HepG2 (cell line): ENCODE measurements at regions not wholly inside any gene's neighbourhood (a gene's known extent, or its start where the extent isn't known, plus 50 kb on each side); places are given as distances from the start of the nearest gene placed in this dataset.

Experiments
- ATAC-seq: fragments of 200-7000 bp; cut with Tn5 transposase; 3 replicates; pipeline ENCODE4 v1.9.1; 2020; ENCODE audit warnings: mild to moderate bottlenecking, moderate library complexity
- BruUV-seq: library from RNA; stranded (reverse); fragments of 400-500 nt; replicated peaks from 2 replicates; lab custom pipeline; 2021; lab: Mats Ljungman, UMichigan
- CTCF ChIA-PET: fragments of 300-600 bp; formaldehyde crosslinking; extraction: SDS; loops from one replicate; lab custom pipeline; 2021; ENCODE audit warnings: low total read pairs, inconsistent platforms, low intra/inter-chr PET ratio; lab: Yijun Ruan, JAX
- POLR2A ChIA-PET: fragments of 350-600 bp; sonication (Branson Sonifier 250); formaldehyde crosslinking; loops from one replicate; lab custom pipeline; 2020; ENCODE audit warnings: antibody characterized with exemption, inconsistent platforms; lab: Yijun Ruan, JAX
- DNase-seq: peaks from one replicate; pipeline ENCODE4 v3.0.0-alpha.2; 2015; ENCODE audit warnings: low spot score
- FAIRE-seq: peaks from 3 replicates; lab custom pipeline; 2011; peaks lifted over from hg19 to GRCh38; lab: Jason Lieb, UNC
- H2AFZ ChIP-seq: one replicate; pipeline ENCODE4 v1.6.1; 2011; ENCODE audit warnings: low read length, inconsistent platforms
- H3K27ac ChIP-seq: fragments of 300-600 bp; 3 replicates; pipeline ENCODE4 v1.8.0; 2011; ENCODE audit warnings: mixed run types, mild to moderate bottlenecking, mixed read lengths, low read length, inconsistent platforms; ENCODE audit not compliant: insufficient read depth; ENCODE audit errors: extremely low read length
- H3K27me3 ChIP-seq, 2 experiments: fragments of 200-600 bp in 1 of 2; 2 replicates in 1 of 2; 3 replicates in 1 of 2; pipeline versions ENCODE4 v1.6.0 to v1.8.0; 2011; ENCODE audit warnings: low read length in 2 of 2, mild to moderate bottlenecking in 2 of 2, moderate library complexity in 2 of 2, inconsistent platforms in 1 of 2; ENCODE audit not compliant: insufficient read depth in 2 of 2, control insufficient read depth in 1 of 2
- H3K36me3 ChIP-seq, 2 experiments: fragments of 200-600 bp in 1 of 2; replicated peaks in 1 of 2; 2 replicates in 1 of 2; 3 replicates in 1 of 2; pipeline versions ENCODE4 v1.5.1 to v1.8.0; 2011; ENCODE audit warnings: low read length in 2 of 2, inconsistent platforms in 1 of 2; ENCODE audit not compliant: insufficient read depth in 2 of 2, control insufficient read depth in 1 of 2
- H3K4me1 ChIP-seq: 2 replicates; pipeline ENCODE4 v1.5.1; 2012; ENCODE audit warnings: low read length, inconsistent platforms; ENCODE audit not compliant: insufficient read depth
- H3K4me2 ChIP-seq: 2 replicates; pipeline ENCODE4 v1.6.0; 2011; ENCODE audit warnings: low read depth, low read length, inconsistent platforms
- H3K4me3 ChIP-seq, 3 experiments: fragments of 200-600 bp in 1 of 3; sonication (generic), shearing (Covaris generic) in 1 of 3; replicated peaks in 1 of 3; 2 replicates each; pipeline ENCODE4 v1.5.1; 2011 to 2016; ENCODE audit warnings: low read length in 3 of 3, inconsistent platforms in 2 of 3, low read depth in 2 of 3, mild to moderate bottlenecking in 2 of 3, control low read depth in 1 of 3, mixed read lengths in 1 of 3; ENCODE audit not compliant: insufficient read depth in 1 of 3
- H3K79me2 ChIP-seq: one replicate; pipeline ENCODE4 v1.6.1; 2011; ENCODE audit warnings: low read length, inconsistent platforms; ENCODE audit not compliant: insufficient read depth
- H3K9ac ChIP-seq: 2 replicates; pipeline ENCODE4 v1.6.0; 2011; ENCODE audit warnings: mild to moderate bottlenecking, low read depth, low read length, inconsistent platforms; ENCODE audit not compliant: insufficient read depth
- H3K9me3 ChIP-seq: 2 replicates; pipeline ENCODE4 v1.5.1; 2012; ENCODE audit warnings: mild to moderate bottlenecking, low read length
- H4K20me1 ChIP-seq: 2 replicates; pipeline ENCODE4 v1.6.0; 2011; ENCODE audit warnings: inconsistent platforms, mild to moderate bottlenecking, low read length, moderate library complexity; ENCODE audit not compliant: insufficient read depth
- FOXP1 ChIP-seq, 2 experiments: fragments of 450-650 bp in 1 of 2; IDR thresholded peaks; 2 replicates each; pipeline ENCODE4 v1.6.1; 2017 to 2018; ENCODE audit warnings: antibody characterized with exemption in 1 of 2
- NFIB ChIP-seq: sonication (generic); formaldehyde crosslinking; IDR thresholded peaks from 2 replicates; pipeline ENCODE4 v1.9.0; 2021; ENCODE audit warnings: missing genetic modification reagents, mild to moderate bottlenecking, borderline replicate concordance
- PAF1 ChIP-seq: IDR thresholded peaks from 2 replicates; pipeline ENCODE4 v1.6.1; 2016; ENCODE audit warnings: missing genetic modification reagents, missing compliant biosample characterization
- WGBS: methylation state at CpG from one replicate; pipeline ENCODE4 v1.1.6; 2017; ENCODE audit warnings: low lambda C conversion rate; 5-methylcytosine and 5-hydroxymethylcytosine counted together
- in situ Hi-C: cut with HindIII; loops from 2 replicates; pipeline ENCODE4 v1.10.0; 2017; ENCODE audit warnings: low pct_unique_long_range_greater_than_20kb; ENCODE audit not compliant: extremely low pct_ligation_motif_present
- intact Hi-C: fragments of 100-400 bp; cut with micrococcal nuclease; formaldehyde crosslinking; loops from one replicate; pipeline ENCODE4 v1.10.0; 2022; ENCODE audit not compliant: unreplicated experiment
- TF ChIP-seq, protein P1 (sequence below): sonication (generic); formaldehyde crosslinking; IDR thresholded peaks from 2 replicates; pipeline ENCODE4 v1.8.1; 2023; ENCODE audit warnings: mild to moderate bottlenecking, missing genetic modification reagents, borderline replicate concordance
- TF ChIP-seq, protein P2 (sequence below), 2 experiments: sonication (generic) in 1 of 2; formaldehyde crosslinking in 1 of 2; IDR thresholded peaks; 2 replicates each; pipeline versions ENCODE4 v1.4.0 to v1.6.1; 2016 to 2020; ENCODE audit warnings: borderline replicate concordance in 1 of 2, low read depth in 1 of 2, mild to moderate bottlenecking in 1 of 2, missing genetic modification reagents in 1 of 2

DNA sequence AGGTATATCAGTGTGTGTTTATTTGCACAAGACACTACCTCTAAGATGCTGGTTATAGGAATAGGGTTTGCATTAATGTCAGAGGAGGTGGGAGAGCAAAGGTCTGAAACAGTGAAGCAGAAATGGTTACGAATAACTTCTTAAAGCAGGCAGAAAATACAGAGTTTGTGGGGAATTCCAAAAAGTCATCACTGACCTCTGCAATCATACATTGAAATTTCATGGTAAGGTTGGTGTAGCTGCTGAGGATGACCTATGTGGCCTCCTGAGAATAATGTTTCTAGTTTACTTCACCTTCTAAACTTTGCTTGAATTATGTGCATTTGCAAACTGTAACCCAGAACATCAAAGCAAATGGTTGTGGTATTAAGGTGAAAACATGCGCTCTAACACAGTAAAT lies 280.1 kb downstream of the PCDH20 start (continued):
- TF ChIP-seq, protein P1, sequence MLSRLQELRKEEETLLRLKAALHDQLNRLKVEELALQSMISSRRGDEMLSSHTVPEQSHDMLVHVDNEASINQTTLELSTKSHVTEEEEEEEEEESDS (CRISPR knock-in tag), result no peak
- TF ChIP-seq, protein P2, sequence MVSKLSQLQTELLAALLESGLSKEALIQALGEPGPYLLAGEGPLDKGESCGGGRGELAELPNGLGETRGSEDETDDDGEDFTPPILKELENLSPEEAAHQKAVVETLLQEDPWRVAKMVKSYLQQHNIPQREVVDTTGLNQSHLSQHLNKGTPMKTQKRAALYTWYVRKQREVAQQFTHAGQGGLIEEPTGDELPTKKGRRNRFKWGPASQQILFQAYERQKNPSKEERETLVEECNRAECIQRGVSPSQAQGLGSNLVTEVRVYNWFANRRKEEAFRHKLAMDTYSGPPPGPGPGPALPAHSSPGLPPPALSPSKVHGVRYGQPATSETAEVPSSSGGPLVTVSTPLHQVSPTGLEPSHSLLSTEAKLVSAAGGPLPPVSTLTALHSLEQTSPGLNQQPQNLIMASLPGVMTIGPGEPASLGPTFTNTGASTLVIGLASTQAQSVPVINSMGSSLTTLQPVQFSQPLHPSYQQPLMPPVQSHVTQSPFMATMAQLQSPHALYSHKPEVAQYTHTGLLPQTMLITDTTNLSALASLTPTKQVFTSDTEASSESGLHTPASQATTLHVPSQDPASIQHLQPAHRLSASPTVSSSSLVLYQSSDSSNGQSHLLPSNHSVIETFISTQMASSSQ (IDR thresholded peaks at IDR 0.05; ENCODE audit: low read depth), result no peak
- TF ChIP-seq, protein P2 (CRISPR knock-in tag; IDR thresholded peaks at IDR 0.05; ENCODE audit: borderline replicate concordance), result no peak

DNA sequence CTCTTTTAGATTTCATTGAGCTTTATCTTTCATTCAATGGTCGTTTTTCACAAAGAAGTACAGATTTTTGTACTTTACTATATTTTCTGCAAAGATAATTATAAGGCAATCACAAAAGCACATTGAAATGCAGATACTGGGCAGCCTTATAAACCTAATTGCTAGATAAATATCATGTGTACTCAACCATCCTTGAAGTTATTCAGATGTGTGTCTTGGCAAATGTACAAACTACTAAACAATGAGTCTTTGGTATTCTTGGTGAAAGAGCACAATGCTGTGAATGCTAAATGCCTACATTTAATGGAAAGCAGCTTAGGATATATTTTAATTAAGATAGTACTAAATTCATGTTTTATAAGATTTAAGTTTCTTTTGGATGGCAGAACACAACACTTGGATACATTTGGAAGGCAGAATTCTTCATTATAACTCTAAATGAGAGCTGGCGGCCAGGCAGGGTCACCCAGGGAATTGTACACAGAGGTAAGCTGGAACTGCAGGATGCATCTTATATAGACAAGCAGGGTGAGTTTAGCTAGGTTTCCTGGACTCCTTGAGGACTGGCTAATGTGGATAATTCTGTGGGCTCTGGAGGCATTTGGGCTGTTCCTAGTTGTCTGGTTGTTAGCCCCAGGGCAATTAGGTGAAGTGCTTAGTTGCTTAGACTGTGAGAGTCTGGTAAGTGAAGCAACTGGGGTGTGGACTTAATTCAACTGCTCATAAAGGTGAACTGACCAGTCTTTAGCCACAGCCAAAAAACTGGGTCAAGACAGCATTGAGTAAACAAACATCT lies 286.6 kb downstream of the PCDH20 start:
- Histone ChIP-seq H3K79me2 (no peaks in the 10 kb centered on the region), H3K4me2 (no peak overlapping the region), H2AFZ (no peak overlapping the region), H3K27me3 (no peaks in the 10 kb centered on the region), H3K4me3 (no peak overlapping the region), H4K20me1 (no peaks in the 10 kb centered on the region), H3K36me3 (no peaks in the 10 kb centered on the region), H3K9ac (no peak overlapping the region), H3K9me3 (no peaks in the 10 kb centered on the region)
- POLR2A ChIA-PET, result no interaction called here
- in situ Hi-C loops, result no loop called here
- DNase-seq (no peak), FAIRE-seq (no peak), ATAC-seq (no peak)
- no TSS peak for BruUV-seq
- no peak for TF ChIP-seq PAF1 (CRISPR knock-in tag)
- TF ChIP-seq NFIB (CRISPR knock-in tag), result no peak
- TF ChIP-seq FOXP1 (IDR thresholded peaks at IDR 0.05), result no peak
- no peak for TF ChIP-seq FOXP1 (CRISPR knock-in tag; IDR thresholded peaks at IDR 0.05)
- TF ChIP-seq, all 625 proteins: peak for 0
- WGBS, result 10% methylated on average over 2 of the region's 2 CpGs
- CTCF ChIA-PET, result no interaction called here
- Histone ChIP-seq H3K4me1 (no peaks in the 10 kb centered on the region), H3K27ac (no peak overlapping the region)
- intact Hi-C loops, result loop anchor here (5.0 to 10.0 kb wide), 2 partner anchors 286 to 823 kb away; partner anchors contain the start of gene PCDH20
